NCI-H510A treated with DMSO at 0.1 percent for 48 hours (cell line): ENCODE measurements at regions not wholly inside any gene's neighbourhood (a gene's known extent, or its start where the extent isn't known, plus 50 kb on each side); places are given as distances from the start of the nearest gene placed in this dataset.

Experiments
- DNase-seq: peaks from one replicate; lab custom pipeline; 2025; lab: John Stamatoyannopoulos, UW

- DNase-seq = no peak
Observed at GRCh38 chr10:21326594-21327288, 198.7 kb downstream of the SKIDA1 start.

- no peak for DNase-seq
Observed at GRCh38 chr10:21318540-21319167, 206.8 kb downstream of the SKIDA1 start.

GRCh38 chr10:21317902-21318301 is 207.6 kb downstream of the SKIDA1 start:
- DNase-seq = no peak

- DNase-seq = no peak
Observed at GRCh38 chr10:21315645-21316220, 209.7 kb downstream of the SKIDA1 start.

- DNase-seq = no peak
Observed at GRCh38 chr10:21314906-21315644, 210.4 kb downstream of the SKIDA1 start.

- DNase-seq = no peak
Observed at GRCh38 chr10:21314111-21314626, 211.3 kb downstream of the SKIDA1 start.

GRCh38 chr10:21313691-21314090 is 211.8 kb downstream of the SKIDA1 start:
- no peak for DNase-seq

GRCh38 chr10:21311426-21311825 is 214.1 kb downstream of the SKIDA1 start:
- no peak for DNase-seq

GRCh38 chr10:21309427-21309826 is 216.1 kb downstream of the SKIDA1 start:
- no peak for DNase-seq

GRCh38 chr10:21308946-21309345 is 216.5 kb downstream of the SKIDA1 start:
- DNase-seq = no peak

- no peak for DNase-seq
Observed at GRCh38 chr10:21308018-21308417, 217.5 kb downstream of the SKIDA1 start.

GRCh38 chr10:21304608-21305007 is 220.9 kb downstream of the SKIDA1 start:
- DNase-seq = no peak

- DNase-seq = no peak
Observed at GRCh38 chr10:21304198-21304597, 221.3 kb downstream of the SKIDA1 start.

GRCh38 chr10:21300551-21300950 is 224.9 kb downstream of the SKIDA1 start:
- no peak for DNase-seq

GRCh38 chr10:21299330-21299729 is 226.2 kb downstream of the SKIDA1 start:
- no peak for DNase-seq

- DNase-seq = no peak
Observed at GRCh38 chr10:21298701-21299100, 226.8 kb downstream of the SKIDA1 start.

- DNase-seq = no peak
Observed at GRCh38 chr10:21297603-21298383, 227.7 kb downstream of the SKIDA1 start.

- peak; percentile 6 for DNase-seq
Observed at GRCh38 chr10:21296575-21297355, 228.7 kb downstream of the SKIDA1 start.

- DNase-seq = peak; percentile 7
Observed at GRCh38 chr10:21293518-21294356, 231.7 kb downstream of the SKIDA1 start.
